Left ventricle myocardium superior (tissue), 1 donor: ENCODE measurements at regions not wholly inside any gene's neighbourhood (a gene's known extent, or its start where the extent isn't known, plus 50 kb on each side); places are given as distances from the start of the nearest gene placed in this dataset.

Source experiments
- ATAC-seq: fragments of 200-7000 bp; cut with Tn5 transposase; one replicate; pipeline ENCODE4 v1.9.1; 2020; ENCODE audit warnings: mild to moderate bottlenecking, moderate library complexity
- DNase-seq: peaks from one replicate; pipeline ENCODE4 v3.0.0-alpha.2; 2020
- intact Hi-C: fragments of 100-400 bp; cut with micrococcal nuclease; formaldehyde crosslinking; loops from one replicate; pipeline ENCODE4 v1.11.0; 2022
- donor health status: DM: no; HTN: yes; CAD: no; lungs with severe emphysema.

- DNase-seq, result no peak
- intact Hi-C loops, result no loop called here
- ATAC-seq, result no peak
Measured at GRCh38 chr21:38725196-38726157, 80.3 kb upstream of the ETS2 start.

- intact Hi-C loops, result no loop called here
- ATAC-seq (no peak), DNase-seq (no peak)
Measured at GRCh38 chr21:38726482-38726881, 79.2 kb upstream of the ETS2 start.

GRCh38 chr21:38729291-38729690, 76.4 kb upstream of the ETS2 start:
- DNase-seq (no peak), ATAC-seq (no peak)
- intact Hi-C loops, result no loop called here

GRCh38 chr21:38729754-38730379, 75.9 kb upstream of the ETS2 start:
- no peak for ATAC-seq
- DNase-seq, result no peak
- intact Hi-C loops, result loop anchor here (5.0 kb wide), 1 partner anchor 407 kb away; no protein-coding TSS in a partner anchor

GRCh38 chr21:38733972-38734546, 71.7 kb upstream of the ETS2 start:
- ATAC-seq (peak; percentile 95), DNase-seq (peak; percentile 94)
- intact Hi-C loops, result loop anchor here (5.0 kb wide), 1 partner anchor 403 kb away; no protein-coding TSS in a partner anchor

- no peak for DNase-seq
- intact Hi-C loops, result loop anchor here (5.0 kb wide), 1 partner anchor 402 kb away; no protein-coding TSS in a partner anchor
- ATAC-seq, result no peak
Measured at GRCh38 chr21:38734646-38735365, 70.9 kb upstream of the ETS2 start.

- no peak for ATAC-seq
Measured at GRCh38 chr21:38735626-38736206, 70.0 kb upstream of the ETS2 start.

GRCh38 chr21:38740090-38740489, 65.6 kb upstream of the ETS2 start:
- intact Hi-C loops, result loop anchor here (10.0 kb wide), 1 partner anchor 65 kb away; the partner anchor contains the start of gene ETS2
- ATAC-seq (no peak), DNase-seq (no peak)

More at GRCh38 chr21:38735626-38736206, 70.0 kb upstream of the ETS2 start:
- DNase-seq, result no peak
- intact Hi-C loops, result no loop called here

- DNase-seq (no peak), ATAC-seq (no peak)
- intact Hi-C loops, result loop anchor here (10.0 kb wide), 1 partner anchor 63 kb away; the partner anchor contains the start of gene ETS2
Measured at GRCh38 chr21:38741092-38741949, 64.4 kb upstream of the ETS2 start.

GRCh38 chr21:38741950-38742256, 63.8 kb upstream of the ETS2 start:
- intact Hi-C loops, result loop anchor here (10.0 kb wide), 1 partner anchor 63 kb away; the partner anchor contains the start of gene ETS2
- DNase-seq (no peak), ATAC-seq (no peak)

GRCh38 chr21:38742580-38743260, 63.0 kb upstream of the ETS2 start:
- DNase-seq, result no peak
- no peak for ATAC-seq
- intact Hi-C loops, result loop anchor here (10.0 kb wide), 1 partner anchor 62 kb away; the partner anchor contains the start of gene ETS2

GRCh38 chr21:38743772-38744529, 61.8 kb upstream of the ETS2 start:
- DNase-seq, result no peak
- intact Hi-C loops, result loop anchor here (10.0 kb wide), 1 partner anchor 61 kb away; the partner anchor contains the start of gene ETS2
- ATAC-seq, result peak; percentile 67

- intact Hi-C loops, result loop anchor here (10.0 kb wide), 1 partner anchor 60 kb away; the partner anchor contains the start of gene ETS2
- ATAC-seq, result no peak
- no peak for DNase-seq
Measured at GRCh38 chr21:38744861-38745260, 60.9 kb upstream of the ETS2 start.

GRCh38 chr21:38747810-38748209, 57.9 kb upstream of the ETS2 start:
- intact Hi-C loops, result loop anchor here (10.0 kb wide), 1 partner anchor 57 kb away; the partner anchor contains the start of gene ETS2
- ATAC-seq (no peak), DNase-seq (no peak)

GRCh38 chr21:38751379-38752050, 54.2 kb upstream of the ETS2 start:
- DNase-seq (peak; percentile 67), ATAC-seq (peak; percentile 86)
- intact Hi-C loops, result no loop called here

GRCh38 chr21:38752051-38752505, 53.7 kb upstream of the ETS2 start:
- no peak for ATAC-seq
- DNase-seq, result no peak
- intact Hi-C loops, result no loop called here
